Activated T-cell treated with anti-CD3 and anti-CD28 coated beads for 24 hours (primary cell): ENCODE measurements at regions not wholly inside any gene's neighbourhood (a gene's known extent, or its start where the extent isn't known, plus 50 kb on each side); places are given as distances from the start of the nearest gene placed in this dataset.

Experiments used
- DNase-seq: peaks from one replicate; pipeline ENCODE4 v3.0.0-alpha.2; 2020; ENCODE audit warnings: low read depth

DNA sequence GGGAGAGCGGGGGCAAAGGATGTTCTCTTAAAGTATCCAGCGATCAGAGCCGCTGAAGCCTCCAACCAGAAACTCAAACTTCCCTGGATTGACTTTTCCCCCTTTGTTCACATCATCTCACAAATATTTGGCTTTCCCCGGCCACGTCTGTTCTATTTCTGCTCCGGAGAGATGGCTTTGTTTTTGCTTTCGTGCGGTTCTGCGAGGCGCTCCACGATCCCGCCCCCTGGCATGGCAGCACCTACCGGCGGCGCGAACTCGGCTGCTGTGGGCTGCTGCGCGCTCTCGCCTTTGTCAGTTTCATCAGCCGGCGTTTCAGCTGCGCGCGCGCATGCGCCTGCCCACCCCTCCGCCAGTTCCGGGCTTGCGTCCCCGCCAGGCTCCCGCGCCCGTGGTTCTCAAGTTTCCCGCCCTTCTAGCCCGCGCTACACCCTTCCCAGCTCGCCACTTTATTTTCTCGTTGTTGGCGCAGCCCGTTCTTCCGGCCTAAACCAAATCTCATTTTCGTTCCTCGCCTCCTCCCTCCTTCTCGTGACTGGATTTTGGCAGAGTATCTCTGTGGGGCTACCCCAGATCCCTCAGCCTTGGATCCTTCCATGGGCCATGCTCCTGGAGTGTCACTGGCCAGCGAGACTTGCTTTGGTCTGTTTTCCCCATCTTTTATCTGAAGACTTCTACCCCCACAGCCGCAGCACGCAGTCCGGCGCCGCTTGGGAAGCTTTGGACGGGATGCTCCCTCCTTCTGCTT, 98.0 kb downstream of the INSIG2 start:
- peak; percentile 82 for DNase-seq

GRCh38 chr2:118185210-118186109, 97.2 kb downstream of the INSIG2 start:
- peak; percentile 42 for DNase-seq

DNA sequence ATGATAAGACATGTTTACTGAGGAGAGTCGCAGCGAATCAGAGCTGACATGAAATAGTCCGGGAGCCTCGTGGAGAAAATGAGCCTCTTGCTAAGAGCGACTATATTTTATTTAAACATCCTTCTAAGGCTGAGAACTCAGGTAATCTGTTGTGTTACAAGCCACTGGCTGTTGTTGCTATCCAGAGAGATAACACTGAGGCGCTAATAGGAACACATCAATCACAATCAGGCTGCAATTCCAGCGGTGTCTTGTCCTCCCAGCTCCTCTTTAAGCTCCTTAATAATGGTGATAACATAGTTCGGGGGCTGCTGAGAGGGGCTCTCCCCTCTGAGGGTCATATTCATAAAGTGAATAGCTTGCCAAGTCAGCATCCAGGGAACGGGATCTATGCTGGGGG, 95.1 kb downstream of the INSIG2 start:
- DNase-seq = no peak

- DNase-seq = no peak
Observed at GRCh38 chr2:118179445-118179844, 91.2 kb downstream of the INSIG2 start.

DNA sequence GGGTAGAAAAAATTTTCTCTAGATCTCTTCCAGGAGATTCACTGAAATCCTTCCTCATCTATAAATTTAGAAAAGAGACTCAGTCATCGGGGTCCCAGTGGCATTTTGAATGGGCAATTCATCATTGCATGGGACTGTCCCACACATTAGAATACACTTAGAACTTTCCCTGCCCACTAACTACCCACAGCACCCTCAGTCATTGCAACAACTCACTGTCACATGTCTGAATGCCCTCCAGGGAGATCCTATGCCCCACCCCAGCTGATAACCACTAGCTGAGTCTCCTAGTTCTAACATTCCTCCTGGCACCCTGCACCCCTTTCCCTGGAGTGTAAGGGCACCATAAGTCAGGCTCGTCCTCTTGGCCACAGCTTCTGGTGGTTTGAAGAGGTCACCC, 89.6 kb downstream of the INSIG2 start:
- DNase-seq = no peak

- no peak for DNase-seq
Observed at GRCh38 chr2:118177318-118177717, 89.0 kb downstream of the INSIG2 start.

DNA sequence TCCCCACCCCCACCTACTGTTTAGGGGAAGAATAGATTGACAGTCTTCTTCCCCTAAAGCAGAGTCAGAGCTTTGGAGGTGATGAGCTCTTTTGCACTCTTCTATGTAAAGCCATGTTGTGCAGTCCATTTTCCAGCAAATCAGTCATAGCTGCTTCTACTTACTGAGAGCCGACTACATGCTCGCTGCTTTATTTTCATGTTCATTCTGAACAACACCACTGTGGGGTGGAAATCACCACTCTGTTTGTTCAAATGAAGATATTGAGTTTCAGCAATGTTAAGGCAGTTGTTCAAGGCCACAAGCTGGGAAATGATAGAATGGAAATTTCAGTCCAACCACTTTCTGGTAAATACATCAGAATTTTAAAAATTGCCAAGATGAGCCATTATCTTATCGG, 88.3 kb downstream of the INSIG2 start:
- no peak for DNase-seq

DNA sequence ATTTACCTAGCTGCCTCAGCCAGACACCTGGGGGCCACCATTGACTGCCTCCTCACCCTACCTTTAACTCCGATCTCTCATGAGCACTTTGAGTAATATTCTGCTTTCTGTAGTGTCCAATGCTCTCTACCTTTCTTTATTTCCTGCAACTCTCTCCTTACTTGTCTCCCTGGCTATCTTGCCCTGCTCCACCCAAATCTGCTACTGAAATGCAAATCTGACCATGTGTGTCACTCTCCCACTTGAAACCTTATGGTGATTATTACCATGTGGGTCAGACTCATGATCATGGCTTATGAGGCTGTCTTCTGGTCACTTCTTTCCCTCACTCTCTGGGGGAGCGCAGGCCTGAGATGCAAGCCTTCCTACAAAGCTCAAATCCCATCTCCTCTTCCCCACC, 83.3 kb downstream of the INSIG2 start:
- DNase-seq = no peak

DNA sequence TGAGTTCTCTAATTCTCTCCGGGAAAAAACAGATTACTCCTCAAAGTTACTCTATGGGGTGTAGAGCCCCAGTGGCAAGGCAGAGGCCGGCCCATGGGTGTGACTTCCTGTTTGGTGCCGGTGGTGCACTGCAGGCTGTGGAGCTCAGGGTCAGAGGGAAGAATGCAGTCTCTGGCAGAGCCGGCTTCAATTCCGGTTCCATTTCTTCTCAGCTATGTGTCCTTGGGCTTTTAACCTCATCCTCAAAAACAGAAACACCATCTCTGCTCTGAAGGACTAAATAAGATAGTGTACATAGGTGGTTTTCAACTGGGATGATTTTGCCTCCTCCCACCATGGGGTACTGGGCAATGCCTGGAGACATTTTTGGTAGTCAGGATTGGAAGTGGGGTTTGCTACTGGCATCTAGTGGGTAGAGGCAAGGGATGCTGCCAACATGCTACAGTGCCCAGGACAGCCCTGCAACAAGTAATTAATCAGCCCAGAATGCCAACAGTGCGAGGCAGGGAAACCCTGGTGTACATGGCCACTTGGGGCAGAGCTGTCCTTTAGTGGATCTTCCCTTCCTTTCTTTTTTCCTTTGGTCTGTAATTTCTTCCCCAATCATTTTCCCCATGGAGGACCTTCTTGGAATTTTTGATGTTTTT, 81.2 kb downstream of the INSIG2 start:
- no peak for DNase-seq

DNA sequence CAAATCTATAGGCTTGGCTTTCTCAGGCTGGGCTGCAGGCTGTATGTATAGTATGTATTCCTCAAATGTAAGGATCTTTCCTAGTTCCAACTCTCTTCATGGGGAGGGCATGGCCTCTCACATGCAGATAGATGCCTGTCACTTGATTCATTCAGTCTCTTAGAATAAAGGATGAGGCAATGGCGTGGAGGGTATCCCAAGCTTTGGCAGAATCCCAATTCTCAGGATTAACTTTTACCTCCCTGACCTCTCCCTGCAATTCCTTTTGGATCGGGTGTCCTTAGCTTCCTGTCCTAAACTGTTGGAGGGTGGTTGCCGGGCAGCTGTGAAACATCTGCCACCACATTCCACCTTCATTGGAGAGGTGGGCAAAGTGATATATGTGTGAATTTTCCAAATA, 80.3 kb downstream of the INSIG2 start:
- DNase-seq = no peak

DNA sequence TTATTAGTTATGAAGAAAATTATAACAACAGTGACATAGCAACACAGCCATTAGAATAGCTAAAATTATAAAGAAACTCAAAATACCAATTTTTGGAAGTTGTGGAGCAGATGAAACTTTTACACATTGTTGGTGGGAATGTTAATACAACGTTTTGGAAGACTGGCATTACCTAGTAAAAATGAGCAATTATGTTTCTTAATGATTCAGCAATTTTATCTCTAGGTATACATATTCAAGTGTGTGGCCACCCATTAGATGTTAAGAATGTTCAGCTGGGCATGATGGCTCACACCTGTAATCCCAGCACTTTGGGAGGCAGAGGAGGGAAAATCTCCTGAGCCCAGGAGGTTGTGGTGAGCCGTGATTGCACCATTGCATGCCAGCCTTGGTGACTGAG, 78.8 kb downstream of the INSIG2 start:
- no peak for DNase-seq

GRCh38 chr2:118166242-118166641, 78.0 kb downstream of the INSIG2 start:
- DNase-seq = no peak

DNA sequence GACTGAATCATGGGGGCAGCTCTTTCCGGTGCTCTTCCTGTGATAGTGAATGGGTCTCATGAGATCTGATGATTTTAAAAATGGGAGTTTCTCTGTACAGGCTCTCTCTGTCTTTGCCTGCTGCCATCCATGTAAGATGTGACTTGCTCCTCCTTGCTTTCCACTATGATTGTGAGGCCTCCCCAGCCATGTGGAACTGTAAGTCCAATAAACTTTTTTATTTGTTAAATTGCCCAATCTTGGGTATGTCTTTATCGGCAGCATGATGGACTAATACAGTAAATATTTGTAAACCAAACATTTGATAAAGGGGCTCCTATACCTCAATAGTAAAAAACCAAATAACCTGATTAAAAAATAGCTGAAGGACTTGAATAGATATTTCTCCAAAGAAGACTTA, 77.3 kb downstream of the INSIG2 start:
- no peak for DNase-seq
